BLaER1 treated with 17β-estradiol and CSF1 and Interleukin-3, amounts not matched to agents 10 nM and 100 nM (cell line): ENCODE measurements at regions not wholly inside any gene's neighbourhood (a gene's known extent, or its start where the extent isn't known, plus 50 kb on each side); places are given as distances from the start of the nearest gene placed in this dataset.

ENCODE experiments used
- H3K27ac ChIP-seq, 11 experiments: shearing (Covaris generic); formaldehyde crosslinking; 2 replicates each; pipeline ENCODE4 v1.8.1; 2022
- H3K27me3 ChIP-seq, 11 experiments: shearing (Covaris generic); formaldehyde crosslinking; 2 replicates each; pipeline ENCODE4 v1.8.1; 2022
- H3K36me3 ChIP-seq, 11 experiments: shearing (Covaris generic); formaldehyde crosslinking; 2 replicates each; pipeline ENCODE4 v1.8.1; 2022
- H3K4me1 ChIP-seq, 10 experiments: shearing (Covaris generic); formaldehyde crosslinking; 2 replicates each; pipeline ENCODE4 v1.8.1; 2022
- H3K4me2 ChIP-seq, 11 experiments: shearing (Covaris generic); formaldehyde crosslinking; 2 replicates each; pipeline ENCODE4 v1.8.1; 2022
- H3K4me3 ChIP-seq, 10 experiments: shearing (Covaris generic); formaldehyde crosslinking; 2 replicates each; pipeline ENCODE4 v1.8.1; 2022
- H3K9ac ChIP-seq, 11 experiments: shearing (Covaris generic); formaldehyde crosslinking; 2 replicates each; pipeline ENCODE4 v1.8.1; 2022
- H3K9me3 ChIP-seq, 11 experiments: shearing (Covaris generic); formaldehyde crosslinking; replicated peaks in 1 of 11; 2 replicates each; pipeline ENCODE4 v1.8.1; 2022
- H4K20me1 ChIP-seq, 11 experiments: shearing (Covaris generic); formaldehyde crosslinking; 2 replicates each; pipeline ENCODE4 v1.8.1; 2022
- Cebpa-rat ChIP-seq, 11 experiments: shearing (Covaris generic); IDR thresholded peaks; 2 replicates each; pipeline ENCODE4 v1.8.1; 2022

DNA sequence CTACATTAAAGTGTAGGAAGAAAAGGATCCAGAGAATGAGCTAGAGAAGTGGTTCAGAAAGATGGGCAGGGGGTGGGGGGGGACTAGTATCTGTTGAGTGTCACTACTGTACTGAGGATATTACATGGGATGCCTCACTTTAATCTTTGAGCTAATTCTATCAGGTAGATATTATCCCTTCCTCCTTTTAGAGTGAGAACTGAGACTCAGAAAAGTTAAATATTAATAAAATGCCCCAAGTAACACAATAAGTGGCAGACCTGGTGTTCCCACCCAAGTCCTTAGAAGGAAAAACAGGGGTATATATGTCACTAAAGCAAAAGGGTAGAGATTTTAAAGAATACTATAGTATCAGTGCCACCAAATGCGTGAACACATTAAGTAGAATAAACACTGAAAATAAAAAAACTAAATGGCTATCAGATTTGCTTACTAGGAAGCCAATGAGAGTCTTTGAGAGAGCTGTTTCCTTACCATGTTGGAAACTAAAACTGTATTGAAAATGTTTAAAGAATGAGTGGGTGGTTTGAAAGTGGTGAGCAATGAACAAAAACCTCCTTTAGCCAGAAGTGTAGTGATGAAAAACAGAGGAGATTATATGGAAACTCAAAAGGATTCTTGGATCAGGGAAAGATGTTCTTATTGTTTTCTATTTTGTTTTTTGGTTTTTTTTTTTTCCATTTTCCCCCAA lies 230.8 kb downstream of the BARHL2 start:
- H4K20me1 ChIP-seq, result no peaks in the 10 kb centered on the region
- H3K9ac ChIP-seq, result no peak overlapping the region
- H3K27ac ChIP-seq, result no peak overlapping the region
- peaks cover 0 to 3% (median 0%) of the 10 kb centered on the region in 10 experiments; a peak in 1 of 20 replicates for H3K4me1 ChIP-seq
- H3K4me2 ChIP-seq, result no peak overlapping the region
- H3K36me3 ChIP-seq, result no peaks in the 10 kb centered on the region
- no peaks in the 10 kb centered on the region for H3K27me3 ChIP-seq
- no peak for TF ChIP-seq Cebpa-rat (IDR thresholded peaks at IDR 0.05)
- H3K4me3 ChIP-seq, result no peak overlapping the region
- no peaks in the 10 kb centered on the region for H3K9me3 ChIP-seq

DNA sequence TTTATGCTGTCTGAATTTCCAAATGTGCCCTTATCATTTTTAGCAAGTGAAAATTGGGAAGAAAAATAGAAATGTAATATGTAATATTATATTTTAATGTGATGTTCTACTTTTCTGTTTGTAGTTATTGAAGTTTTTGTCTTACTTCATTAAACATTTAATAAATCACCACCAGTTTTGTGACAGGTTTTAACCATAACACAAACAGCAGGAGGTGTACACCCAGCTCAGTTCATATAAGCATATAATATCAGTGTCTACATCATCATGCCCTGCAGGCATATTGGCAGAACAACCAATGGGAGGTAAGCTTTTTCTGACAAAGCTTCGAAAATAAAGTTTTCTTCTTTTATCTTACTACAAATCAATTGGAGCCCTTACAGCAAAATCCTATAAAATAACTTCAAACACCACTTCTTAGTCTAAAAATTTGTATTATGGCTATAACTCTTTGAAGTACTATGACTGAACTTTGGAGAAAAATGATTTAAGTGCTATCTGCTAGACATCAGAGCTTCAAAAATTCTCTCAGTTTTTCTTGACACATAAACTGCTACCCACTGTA lies 236.7 kb downstream of the BARHL2 start:
- H4K20me1 ChIP-seq, result no peaks in the 10 kb centered on the region
- no peak overlapping the region for H3K4me3 ChIP-seq
- H3K9me3 ChIP-seq, result no peaks in the 10 kb centered on the region
- TF ChIP-seq Cebpa-rat (IDR thresholded peaks at IDR 0.05), result no peak
- H3K36me3 ChIP-seq, result no peaks in the 10 kb centered on the region
- no peak overlapping the region for H3K4me2 ChIP-seq
- H3K27ac ChIP-seq, result no peak overlapping the region
- no peaks in the 10 kb centered on the region for H3K4me1 ChIP-seq
- no peaks in the 10 kb centered on the region for H3K27me3 ChIP-seq
- no peak overlapping the region for H3K9ac ChIP-seq

DNA sequence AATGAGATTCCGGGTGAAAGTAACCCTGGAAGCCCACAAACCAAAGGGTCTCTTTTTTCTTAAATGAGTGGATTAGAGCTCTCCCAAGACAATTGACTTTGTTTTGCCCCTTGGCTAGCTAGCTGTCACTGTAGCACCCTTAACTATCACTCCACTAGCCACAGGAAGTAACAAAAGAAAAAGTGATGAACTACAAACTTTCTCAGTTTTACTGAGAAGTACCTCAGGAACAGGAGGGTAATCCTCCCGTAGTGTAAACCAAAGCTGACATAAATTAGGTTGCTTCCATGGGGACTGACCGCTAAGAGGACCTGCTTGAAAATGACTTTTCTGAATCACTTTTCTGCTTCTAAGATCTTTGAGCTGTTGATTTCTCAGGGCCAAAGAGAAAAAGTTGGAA lies 240.1 kb downstream of the BARHL2 start:
- Histone ChIP-seq H3K4me2 (no peak overlapping the region), H3K4me3 (no peak overlapping the region), H3K4me1 (no peaks in the 10 kb centered on the region), H3K9ac (no peak overlapping the region), H3K36me3 (no peaks in the 10 kb centered on the region), H3K27me3 (no peaks in the 10 kb centered on the region), H3K9me3 (no peaks in the 10 kb centered on the region), H4K20me1 (no peaks in the 10 kb centered on the region), H3K27ac (no peak overlapping the region)
- TF ChIP-seq Cebpa-rat (IDR thresholded peaks at IDR 0.05), result no peak

DNA sequence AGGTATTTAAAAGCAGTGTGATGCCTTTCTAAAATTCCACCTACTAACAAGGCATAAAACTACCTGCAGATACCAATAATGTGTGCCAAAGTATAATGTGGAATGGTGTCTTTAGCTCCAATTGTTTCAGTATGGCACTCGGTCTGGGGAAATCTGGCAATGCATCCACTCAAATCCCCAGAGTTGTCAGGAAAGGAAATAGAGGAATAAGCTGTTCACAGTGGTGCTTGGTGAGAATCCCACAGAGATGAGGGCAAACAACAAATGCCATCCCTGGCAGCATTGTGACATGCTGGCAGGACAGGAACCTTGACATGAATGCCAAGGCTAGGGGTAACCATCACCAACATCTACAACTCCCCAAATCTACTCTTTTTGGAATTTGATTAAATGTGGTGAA lies 240.7 kb downstream of the BARHL2 start:
- Histone ChIP-seq H3K36me3 (no peaks in the 10 kb centered on the region), H3K9ac (no peak overlapping the region), H3K4me3 (no peak overlapping the region), H3K4me1 (no peaks in the 10 kb centered on the region), H3K27me3 (no peaks in the 10 kb centered on the region), H3K4me2 (no peak overlapping the region), H3K9me3 (no peaks in the 10 kb centered on the region), H4K20me1 (no peaks in the 10 kb centered on the region), H3K27ac (no peak overlapping the region)
- TF ChIP-seq Cebpa-rat (IDR thresholded peaks at IDR 0.05), result no peak

DNA sequence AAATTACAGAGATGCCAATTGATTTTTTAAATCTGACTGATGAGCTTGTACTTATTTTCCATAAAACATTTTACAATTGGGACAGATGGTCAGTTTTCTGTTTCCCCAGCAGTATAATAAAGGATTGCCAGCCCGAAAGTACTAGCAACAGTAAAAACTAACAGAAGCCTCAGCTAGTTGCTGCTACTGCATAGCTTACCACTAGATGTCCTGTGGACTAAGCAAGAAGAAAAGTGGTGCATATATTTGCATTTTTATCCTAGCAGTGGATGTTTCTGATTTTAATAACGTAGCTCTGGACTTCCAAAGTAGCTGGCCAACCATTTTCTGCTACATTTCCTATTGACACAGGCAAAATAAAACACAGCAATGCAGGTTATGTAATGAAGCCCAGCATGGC lies 241.5 kb downstream of the BARHL2 start:
- Histone ChIP-seq H3K36me3 (no peaks in the 10 kb centered on the region), H3K27ac (no peak overlapping the region)
- TF ChIP-seq Cebpa-rat (IDR thresholded peaks at IDR 0.05), result no peak

DNA sequence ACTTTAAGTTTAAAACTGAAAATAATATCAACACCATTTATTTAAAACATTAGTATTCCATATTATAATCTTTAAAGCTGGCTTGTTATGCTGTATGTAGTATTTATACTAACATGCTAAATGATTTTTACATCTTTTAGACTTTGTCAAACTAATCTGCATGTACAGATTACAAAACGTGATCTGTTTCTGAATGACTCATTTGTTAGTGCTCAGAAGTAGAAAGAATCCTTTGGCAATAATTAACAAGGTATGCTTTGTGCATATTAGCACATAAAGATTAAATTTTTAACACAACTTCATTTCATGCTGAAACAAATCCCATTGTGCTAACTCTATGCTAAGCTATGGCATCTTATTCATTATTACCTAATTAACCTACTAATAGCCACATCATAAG lies 242.4 kb downstream of the BARHL2 start:
- H3K9me3 ChIP-seq, result no peaks in the 10 kb centered on the region
- H3K4me1 ChIP-seq, result no peaks in the 10 kb centered on the region
- no peak overlapping the region for H3K4me3 ChIP-seq
- no peak overlapping the region for H3K27ac ChIP-seq
- no peaks in the 10 kb centered on the region for H3K27me3 ChIP-seq
- no peaks in the 10 kb centered on the region for H4K20me1 ChIP-seq
- no peaks in the 10 kb centered on the region for H3K36me3 ChIP-seq
- no peak for TF ChIP-seq Cebpa-rat (IDR thresholded peaks at IDR 0.05)
- no peak overlapping the region for H3K9ac ChIP-seq
- H3K4me2 ChIP-seq, result no peak overlapping the region

More for the DNA sequence above, 241.5 kb downstream of the BARHL2 start:
- Histone ChIP-seq H3K4me3 (no peak overlapping the region), H3K9me3 (no peaks in the 10 kb centered on the region), H4K20me1 (no peaks in the 10 kb centered on the region), H3K4me2 (no peak overlapping the region), H3K9ac (no peak overlapping the region), H3K27me3 (no peaks in the 10 kb centered on the region), H3K4me1 (no peaks in the 10 kb centered on the region)

DNA sequence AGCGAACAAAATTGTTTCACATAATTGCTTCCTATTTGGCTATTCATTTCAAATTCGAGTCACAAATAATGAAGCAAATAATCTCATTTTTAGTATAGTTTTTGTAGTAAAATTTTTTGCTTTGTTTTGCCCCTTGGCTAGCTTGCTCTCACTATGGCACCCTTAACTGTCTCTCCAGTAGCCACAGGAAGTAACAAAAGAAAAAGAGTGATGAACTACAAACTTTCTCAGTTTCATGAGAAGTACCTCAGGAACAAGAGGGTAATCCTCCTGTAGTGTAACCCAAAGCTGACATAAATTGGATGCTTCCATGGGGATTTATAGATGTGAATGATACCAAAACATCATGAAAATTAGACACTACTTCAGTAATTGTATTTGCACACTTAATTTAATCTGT lies 242.9 kb downstream of the BARHL2 start:
- H4K20me1 ChIP-seq, result no peaks in the 10 kb centered on the region
- no peak overlapping the region for H3K4me3 ChIP-seq
- no peaks in the 10 kb centered on the region for H3K4me1 ChIP-seq
- H3K36me3 ChIP-seq, result no peaks in the 10 kb centered on the region
- H3K27me3 ChIP-seq, result no peaks in the 10 kb centered on the region
- no peak overlapping the region for H3K9ac ChIP-seq
- no peak for TF ChIP-seq Cebpa-rat (IDR thresholded peaks at IDR 0.05)
- no peaks in the 10 kb centered on the region for H3K9me3 ChIP-seq
- H3K4me2 ChIP-seq, result no peak overlapping the region
- no peak overlapping the region for H3K27ac ChIP-seq

DNA sequence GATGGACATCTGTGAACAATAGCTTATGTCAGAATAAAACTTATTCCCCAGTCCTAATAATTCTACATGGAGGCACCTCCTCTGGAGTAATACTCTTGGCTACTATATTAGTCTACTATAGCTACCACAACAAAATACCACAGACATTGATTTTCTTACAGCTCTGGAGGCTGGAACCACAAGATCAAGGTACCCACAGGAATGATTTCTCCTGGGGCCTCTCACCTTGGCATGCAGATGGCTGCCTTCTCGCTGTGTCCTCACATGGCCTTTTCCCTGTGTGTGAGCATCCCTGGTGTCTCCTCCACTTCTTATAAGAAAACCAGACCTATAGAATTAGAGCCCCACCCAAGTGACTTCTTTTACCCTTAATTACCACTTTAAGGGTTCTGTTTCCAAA lies 244.3 kb downstream of the BARHL2 start:
- Histone ChIP-seq H3K4me3 (no peak overlapping the region), H3K27ac (no peak overlapping the region), H3K9ac (no peak overlapping the region), H3K9me3 (no peaks in the 10 kb centered on the region), H4K20me1 (no peaks in the 10 kb centered on the region), H3K27me3 (no peaks in the 10 kb centered on the region), H3K36me3 (no peaks in the 10 kb centered on the region), H3K4me1 (no peaks in the 10 kb centered on the region), H3K4me2 (no peak overlapping the region)
- TF ChIP-seq Cebpa-rat (IDR thresholded peaks at IDR 0.05), result no peak

DNA sequence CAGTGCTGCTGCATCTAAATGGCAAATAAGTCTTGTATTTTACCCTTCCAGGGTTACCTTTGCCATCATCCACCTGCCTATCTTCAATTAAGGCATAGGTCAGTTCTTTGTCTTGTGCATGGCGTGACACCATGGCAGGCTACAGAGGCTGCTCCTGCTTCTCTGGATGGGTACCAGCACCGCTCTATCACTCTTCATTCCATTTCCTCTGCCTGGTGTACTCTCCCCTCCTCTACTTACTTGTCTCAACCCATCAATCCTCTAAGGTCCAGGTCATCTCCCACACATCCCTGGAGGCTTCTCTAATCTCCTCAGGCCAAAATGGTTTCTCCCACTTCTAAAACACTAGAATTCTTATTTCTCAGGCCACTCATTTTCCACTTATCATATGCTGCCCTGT lies 257.5 kb downstream of the BARHL2 start:
- Histone ChIP-seq H3K4me2 (no peak overlapping the region), H3K27ac (no peak overlapping the region), H4K20me1 (no peaks in the 10 kb centered on the region), H3K4me3 (no peak overlapping the region), H3K27me3 (no peaks in the 10 kb centered on the region), H3K9me3 (no peaks in the 10 kb centered on the region), H3K4me1 (no peaks in the 10 kb centered on the region), H3K36me3 (no peaks in the 10 kb centered on the region), H3K9ac (no peak overlapping the region)
- TF ChIP-seq Cebpa-rat (IDR thresholded peaks at IDR 0.05), result no peak

DNA sequence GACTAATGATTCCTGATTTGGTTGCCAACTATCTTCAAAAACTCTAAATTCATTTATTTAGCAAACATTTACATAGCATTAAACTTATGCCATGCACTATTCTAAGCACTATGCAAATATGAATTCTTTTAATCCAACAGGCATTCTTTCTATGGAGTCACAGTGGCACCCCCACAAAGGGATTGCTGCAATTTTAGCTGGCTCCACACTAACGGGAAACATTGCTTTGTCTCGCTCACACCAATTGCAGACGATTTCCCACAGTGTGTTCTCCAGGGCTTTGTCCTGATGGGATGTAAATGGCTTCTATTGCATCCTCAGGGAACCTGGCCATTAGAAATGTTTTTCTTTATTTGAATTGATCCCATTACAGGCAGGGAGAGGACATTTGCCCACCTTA lies 259.1 kb downstream of the BARHL2 start:
- Histone ChIP-seq H3K4me2 (no peak overlapping the region), H3K27me3 (no peaks in the 10 kb centered on the region), H3K4me1 (no peaks in the 10 kb centered on the region), H3K9me3 (no peaks in the 10 kb centered on the region), H4K20me1 (no peaks in the 10 kb centered on the region), H3K4me3 (no peak overlapping the region), H3K36me3 (no peaks in the 10 kb centered on the region), H3K9ac (no peak overlapping the region), H3K27ac (no peak overlapping the region)
- TF ChIP-seq Cebpa-rat (IDR thresholded peaks at IDR 0.05), result no peak
